ENCODE measurements at regions not wholly inside any gene's neighbourhood (a gene's known extent, or its start where the extent isn't known, plus 50 kb on each side); places are given as distances from the start of the nearest gene placed in this dataset.

DNA sequence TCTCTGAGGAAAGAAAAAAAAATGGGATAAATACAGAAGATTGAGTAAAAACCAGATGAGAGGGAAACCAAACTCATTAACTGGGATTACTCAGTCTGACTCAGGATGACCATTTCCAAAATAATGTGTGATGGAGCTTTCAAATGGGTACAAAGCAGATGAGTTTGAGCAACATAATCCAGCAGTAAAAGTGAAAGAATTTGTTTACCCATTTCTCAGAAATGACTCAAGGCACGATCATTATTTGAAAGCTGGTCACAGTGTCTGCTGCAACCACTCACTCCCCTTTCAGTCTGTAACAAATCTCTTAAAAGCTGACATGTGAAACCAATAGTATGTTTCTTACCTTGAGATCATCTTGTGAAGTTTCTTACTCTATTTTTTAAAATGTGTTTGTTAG, 104.7 kb upstream of the KLF14 start:
- TF ChIP-seq EZH2 (IDR thresholded peaks at IDR 0.05; ENCODE audit: borderline replicate concordance, insufficient read depth, low read depth, low read length, poor library complexity, severe bottlenecking) = no peak
- TF ChIP-seq, protein P1, sequence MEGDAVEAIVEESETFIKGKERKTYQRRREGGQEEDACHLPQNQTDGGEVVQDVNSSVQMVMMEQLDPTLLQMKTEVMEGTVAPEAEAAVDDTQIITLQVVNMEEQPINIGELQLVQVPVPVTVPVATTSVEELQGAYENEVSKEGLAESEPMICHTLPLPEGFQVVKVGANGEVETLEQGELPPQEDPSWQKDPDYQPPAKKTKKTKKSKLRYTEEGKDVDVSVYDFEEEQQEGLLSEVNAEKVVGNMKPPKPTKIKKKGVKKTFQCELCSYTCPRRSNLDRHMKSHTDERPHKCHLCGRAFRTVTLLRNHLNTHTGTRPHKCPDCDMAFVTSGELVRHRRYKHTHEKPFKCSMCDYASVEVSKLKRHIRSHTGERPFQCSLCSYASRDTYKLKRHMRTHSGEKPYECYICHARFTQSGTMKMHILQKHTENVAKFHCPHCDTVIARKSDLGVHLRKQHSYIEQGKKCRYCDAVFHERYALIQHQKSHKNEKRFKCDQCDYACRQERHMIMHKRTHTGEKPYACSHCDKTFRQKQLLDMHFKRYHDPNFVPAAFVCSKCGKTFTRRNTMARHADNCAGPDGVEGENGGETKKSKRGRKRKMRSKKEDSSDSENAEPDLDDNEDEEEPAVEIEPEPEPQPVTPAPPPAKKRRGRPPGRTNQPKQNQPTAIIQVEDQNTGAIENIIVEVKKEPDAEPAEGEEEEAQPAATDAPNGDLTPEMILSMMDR (IDR thresholded peaks at IDR 0.05) = no peak

All from B cell (primary cell).